CD14-positive monocyte (primary cell): ENCODE measurements at regions not wholly inside any gene's neighbourhood (a gene's known extent, or its start where the extent isn't known, plus 50 kb on each side); places are given as distances from the start of the nearest gene placed in this dataset.

ENCODE experiments used
- DNase-seq, 3 donors: peaks; one replicate each; pipeline ENCODE4 v3.0.0-alpha.2; 2011 to 2022
- H2AFZ ChIP-seq: 2 replicates; pipeline ENCODE4 v1.6.0; 2012; ENCODE audit warnings: mild to moderate bottlenecking, low read depth, low read length, inconsistent platforms; ENCODE audit not compliant: insufficient read depth, poor library complexity, severe bottlenecking
- H3K27ac ChIP-seq, 2 donors: 1 replicate in 1 of 2; 2 replicates in 1 of 2; pipeline ENCODE4 v1.5.1; 2012 to 2013; ENCODE audit warnings: low read length in 2 of 2, control low read depth in 1 of 2, inconsistent platforms in 1 of 2, low read depth in 1 of 2, mild to moderate bottlenecking in 1 of 2
- H3K27me3 ChIP-seq, 2 donors: one replicate each; pipeline versions ENCODE4 v1.6.0 to v1.6.1; 2011 to 2013; ENCODE audit warnings: low read length in 2 of 2; ENCODE audit not compliant: control insufficient read depth in 2 of 2, insufficient read depth in 2 of 2
- H3K36me3 ChIP-seq, 2 donors: replicated peaks in 1 of 2; 1 replicate in 1 of 2; 2 replicates in 1 of 2; pipeline versions ENCODE4 v1.5.1 to v1.6.1; 2012 to 2013; ENCODE audit warnings: low read length in 2 of 2, control low read depth in 1 of 2, inconsistent platforms in 1 of 2, mild to moderate bottlenecking in 1 of 2; ENCODE audit not compliant: insufficient read depth in 2 of 2, control insufficient read depth in 1 of 2
- H3K4me1 ChIP-seq, 2 donors: 1 replicate in 1 of 2; 2 replicates in 1 of 2; pipeline versions ENCODE4 v1.5.1 to v1.6.1; 2012 to 2013; ENCODE audit warnings: low read length in 2 of 2, control low read depth in 1 of 2, inconsistent platforms in 1 of 2, mild to moderate bottlenecking in 1 of 2, moderate library complexity in 1 of 2; ENCODE audit not compliant: insufficient read depth in 2 of 2, control insufficient read depth in 1 of 2
- H3K4me2 ChIP-seq: replicated peaks from 2 replicates; pipeline ENCODE3; 2012; ENCODE audit warnings: low read length, moderate library complexity, mild to moderate bottlenecking; ENCODE audit not compliant: poor library complexity, severe bottlenecking; ENCODE audit errors: extremely low read depth
- H3K4me3 ChIP-seq, 3 experiments: fragments of 200-600 bp in 1 of 3; sonication (generic) in 1 of 3; replicated peaks in 1 of 3; 1 replicate in 2 of 3; 2 replicates in 1 of 3; pipeline ENCODE4 v1.5.1; 2011 to 2013; ENCODE audit warnings: low read length in 3 of 3, mild to moderate bottlenecking in 3 of 3, control low read depth in 2 of 3, low read depth in 2 of 3, inconsistent platforms in 1 of 3, moderate library complexity in 1 of 3
- H3K79me2 ChIP-seq: 2 replicates; pipeline ENCODE4 v1.6.0; 2012; ENCODE audit warnings: mild to moderate bottlenecking, control low read depth, inconsistent platforms, low read length, moderate library complexity; ENCODE audit not compliant: insufficient read depth
- H3K9ac ChIP-seq: 2 replicates; pipeline ENCODE4 v1.6.0; 2017; ENCODE audit warnings: low read length, mild to moderate bottlenecking; ENCODE audit not compliant: insufficient read depth, poor library complexity, severe bottlenecking
- H3K9me3 ChIP-seq, 2 donors: replicated peaks in 1 of 2; 1 replicate in 1 of 2; 2 replicates in 1 of 2; pipeline versions ENCODE4 v1.5.1 to v1.6.1; 2012 to 2013; ENCODE audit warnings: low read length in 2 of 2, control low read depth in 1 of 2; ENCODE audit not compliant: control insufficient read depth in 1 of 2, insufficient read depth in 1 of 2
- H4K20me1 ChIP-seq: 2 replicates; pipeline ENCODE4 v1.6.0; 2012; ENCODE audit warnings: mild to moderate bottlenecking, low read length, control low read depth, moderate library complexity; ENCODE audit not compliant: insufficient read depth
- H3K27ac Mint-ChIP-seq, 7 donors: one replicate each; pipeline ENCODE4 v1.8.0; 2020; ENCODE audit warnings: mild to moderate bottlenecking in 7 of 7, mixed read lengths in 7 of 7, moderate library complexity in 6 of 7, inconsistent platforms in 2 of 7
- H3K27me3 Mint-ChIP-seq, 3 donors: one replicate each; pipeline ENCODE4 v1.8.0; 2021 to 2022; ENCODE audit warnings: low read depth in 3 of 3, mild to moderate bottlenecking in 3 of 3, mixed read lengths in 3 of 3, moderate library complexity in 3 of 3, inconsistent platforms in 1 of 3
- H3K36me3 Mint-ChIP-seq, 2 donors: one replicate each; pipeline ENCODE4 v1.8.0; 2020; ENCODE audit warnings: mixed read lengths in 2 of 2, inconsistent platforms in 1 of 2, mild to moderate bottlenecking in 1 of 2
- H3K4me1 Mint-ChIP-seq: one replicate; pipeline ENCODE4 v1.8.0; 2020; ENCODE audit warnings: mild to moderate bottlenecking, mixed read lengths
- H3K4me3 Mint-ChIP-seq, 2 donors: one replicate each; pipeline ENCODE4 v1.8.0; 2020; ENCODE audit warnings: mild to moderate bottlenecking in 2 of 2, mixed read lengths in 2 of 2, moderate library complexity in 1 of 2
- H3K9me3 Mint-ChIP-seq, 7 donors: one replicate each; pipeline ENCODE4 v1.8.0; 2020 to 2022; ENCODE audit warnings: mixed read lengths in 7 of 7, mild to moderate bottlenecking in 6 of 7, moderate library complexity in 6 of 7, inconsistent platforms in 2 of 7
- CTCF ChIP-seq: fragments of 200-600 bp; IDR thresholded peaks from one replicate; pipeline ENCODE4 v1.8.0; 2022; ENCODE audit warnings: antibody characterized with exemption, mild to moderate bottlenecking
- WGBS: methylation state at CpG from one replicate; pipeline ENCODE4 v1.1.5; 2013; ENCODE audit warnings: missing lambda C conversion rate; ENCODE audit not compliant: insufficient coverage; 5-methylcytosine and 5-hydroxymethylcytosine counted together
- intact Hi-C, 2 donors: fragments of 100-400 bp; cut with micrococcal nuclease; formaldehyde crosslinking; loops; one replicate each; pipeline versions ENCODE4 v1.15.0 to v1.15.1; 2023

DNA sequence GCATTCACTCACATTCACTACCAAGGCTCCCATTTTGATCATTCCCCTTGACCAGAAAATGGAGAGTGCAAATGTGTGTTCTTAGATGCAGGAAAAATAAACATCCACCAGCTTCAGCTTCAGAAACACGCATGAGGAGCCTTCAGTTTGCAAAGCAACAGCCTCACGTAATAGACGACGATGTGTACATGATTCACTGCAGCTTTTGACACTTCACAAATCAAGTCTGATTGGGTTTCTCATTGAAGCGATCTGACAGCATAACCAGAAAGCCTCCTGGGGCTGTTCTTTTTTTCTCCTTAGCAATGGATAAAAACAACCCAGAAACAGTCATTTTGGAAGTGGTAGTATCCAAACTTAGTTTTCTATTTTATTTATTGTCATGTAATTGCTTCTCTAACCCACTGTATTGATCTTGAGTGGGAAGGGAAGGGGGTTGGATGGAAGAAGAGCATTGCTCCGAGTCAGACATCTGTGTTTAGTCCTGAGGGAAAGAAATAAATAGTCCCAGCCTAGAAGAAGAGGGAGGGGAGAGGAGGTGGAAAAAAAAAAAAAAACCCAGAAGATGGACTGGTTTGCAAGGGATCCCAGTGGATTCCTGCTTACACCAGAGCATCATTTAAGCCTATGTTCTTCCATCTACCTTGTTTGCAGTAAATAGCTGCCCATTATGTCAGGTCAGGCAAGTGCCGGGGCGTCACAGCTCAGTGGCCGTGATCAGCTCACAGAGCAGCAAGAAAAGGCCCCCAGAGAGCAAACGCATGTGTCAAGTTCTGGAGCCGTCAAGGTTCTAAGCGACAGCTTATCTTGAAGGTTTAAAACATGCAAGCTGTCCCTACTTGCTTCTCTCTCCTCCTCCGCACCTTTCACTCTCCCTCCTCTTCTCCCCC lies 190.2 kb upstream of the SNX2 start:
- Mint-ChIP-seq H3K27me3 (peaks cover 0 to 2% (median 1%) of the 10 kb centered on the region in 3 donors), H3K9me3 (peaks cover 0 to 6% (median 2%) of the 10 kb centered on the region in 7 donors), H3K4me3 (peak overlapping the region in 1 of 2 donors; percentile 10), H3K4me1 (no peaks in the 10 kb centered on the region), H3K27ac (no peak overlapping the region), H3K36me3 (no peaks in the 10 kb centered on the region)
- no peak overlapping the region for H3K27ac ChIP-seq
- H4K20me1 ChIP-seq, result no peaks in the 10 kb centered on the region
- WGBS, result 93% methylated on average over 11 of the region's 13 CpGs
- DNase-seq, result no peak
- no peak overlapping the region for H3K4me2 ChIP-seq
- H3K9me3 ChIP-seq, result no peaks in the 10 kb centered on the region
- no peaks in the 10 kb centered on the region for H3K79me2 ChIP-seq
- no peak overlapping the region for H3K9ac ChIP-seq
- no peak for TF ChIP-seq CTCF
- H2AFZ ChIP-seq, result no peak overlapping the region
- no peak overlapping the region for H3K4me3 ChIP-seq
- H3K36me3 ChIP-seq, result no peaks in the 10 kb centered on the region
- intact Hi-C loops, result no loop called here
- H3K4me1 ChIP-seq, result no peaks in the 10 kb centered on the region
- H3K27me3 ChIP-seq, result no peaks in the 10 kb centered on the region

- Histone ChIP-seq H3K27me3 (no peaks in the 10 kb centered on the region), H3K27ac (no peak overlapping the region), H3K79me2 (no peaks in the 10 kb centered on the region), H3K36me3 (no peaks in the 10 kb centered on the region), H4K20me1 (no peaks in the 10 kb centered on the region), H3K9ac (no peak overlapping the region), H3K9me3 (no peaks in the 10 kb centered on the region), H3K4me2 (no peak overlapping the region), H2AFZ (no peak overlapping the region), H3K4me1 (no peaks in the 10 kb centered on the region), H3K4me3 (no peak overlapping the region)
- DNase-seq, result no peak
- Mint-ChIP-seq H3K27me3 (peaks cover 0 to 4% (median 1%) of the 10 kb centered on the region in 3 donors), H3K27ac (no peak overlapping the region), H3K4me3 (no peak overlapping the region), H3K36me3 (no peaks in the 10 kb centered on the region), H3K9me3 (peaks cover 0 to 4% (median 1%) of the 10 kb centered on the region in 7 donors), H3K4me1 (no peaks in the 10 kb centered on the region)
- intact Hi-C loops, result no loop called here
- TF ChIP-seq CTCF, result no peak
- no CpG with 5 or more reads among the region's 2 CpGs for WGBS
Measured at GRCh38 chr5:122585371-122585770, 189.5 kb upstream of the SNX2 start.
